CD4-positive, alpha-beta T cell (primary cell): ENCODE measurements at regions not wholly inside any gene's neighbourhood (a gene's known extent, or its start where the extent isn't known, plus 50 kb on each side); places are given as distances from the start of the nearest gene placed in this dataset.

Experiments used
- ATAC-seq: fragments of 200-7000 bp; cut with Tn5 transposase; one replicate; pipeline ENCODE4 v1.10.0; 2022; ENCODE audit warnings: mild to moderate bottlenecking; ENCODE audit not compliant: poor library complexity
- CTCF ChIA-PET: fragments of 350-600 bp; sonication (Branson Sonifier 250); formaldehyde crosslinking; loops from one replicate; lab custom pipeline; 2021; ENCODE audit warnings: antibody characterized with exemption, inconsistent platforms; lab: Charles Lee
- POLR2A ChIA-PET: fragments of 350-600 bp; sonication (Branson Sonifier 250); formaldehyde crosslinking; loops from one replicate; lab custom pipeline; 2021; ENCODE audit warnings: antibody characterized with exemption, inconsistent platforms; lab: Charles Lee
- DNase-seq, 14 experiments: peaks; one replicate each; pipeline ENCODE4 v3.0.0-alpha.2; 2013 to 2020; ENCODE audit warnings: mixed read lengths in 2 of 14
- H3K27ac ChIP-seq, 2 donors: one replicate each; pipeline versions ENCODE4 v1.5.1 to v1.7.0; 2013; ENCODE audit warnings: low read length in 2 of 2, low read depth in 1 of 2, mild to moderate bottlenecking in 1 of 2
- H3K27me3 ChIP-seq, 2 experiments: 1 replicate in 1 of 2; 2 replicates in 1 of 2; pipeline versions ENCODE4 v1.6.1 to v1.7.0; 2013; ENCODE audit warnings: low read length in 2 of 2, control low read depth in 1 of 2, mild to moderate bottlenecking in 1 of 2, moderate library complexity in 1 of 2; ENCODE audit not compliant: insufficient read depth in 2 of 2, control insufficient read depth in 1 of 2
- H3K36me3 ChIP-seq: one replicate; pipeline ENCODE4 v1.6.1; 2013; ENCODE audit warnings: low read length, control low read depth; ENCODE audit not compliant: insufficient read depth
- H3K4me1 ChIP-seq: one replicate; pipeline ENCODE4 v1.6.1; 2013; ENCODE audit warnings: low read length, control low read depth; ENCODE audit not compliant: insufficient read depth
- H3K4me3 ChIP-seq: one replicate; pipeline ENCODE4 v1.5.1; 2013; ENCODE audit warnings: mild to moderate bottlenecking, low read length, moderate library complexity
- H3K9me3 ChIP-seq, 2 experiments: 1 replicate in 1 of 2; 2 replicates in 1 of 2; pipeline versions ENCODE4 v1.6.1 to v1.7.0; 2013; ENCODE audit warnings: low read length in 2 of 2, mild to moderate bottlenecking in 2 of 2, control low read depth in 1 of 2, moderate library complexity in 1 of 2; ENCODE audit not compliant: control insufficient read depth in 1 of 2, insufficient read depth in 1 of 2
- H3K27ac Mint-ChIP-seq: one replicate; pipeline ENCODE4 v1.8.0; 2020; ENCODE audit warnings: mixed read lengths
- H3K27me3 Mint-ChIP-seq: one replicate; pipeline ENCODE4 v1.8.0; 2021; ENCODE audit warnings: mixed read lengths
- H3K36me3 Mint-ChIP-seq: one replicate; pipeline ENCODE4 v1.8.0; 2021; ENCODE audit warnings: low read depth, mixed read lengths
- H3K4me1 Mint-ChIP-seq: one replicate; pipeline ENCODE4 v1.8.0; 2021; ENCODE audit warnings: low read depth, mixed read lengths
- H3K4me3 Mint-ChIP-seq: one replicate; pipeline ENCODE4 v1.8.0; 2020; ENCODE audit warnings: mild to moderate bottlenecking, mixed read lengths
- H3K9me3 Mint-ChIP-seq: one replicate; pipeline ENCODE4 v1.8.0; 2020; ENCODE audit warnings: mixed read lengths
- intact Hi-C, 2 experiments: fragments of 100-400 bp; cut with DNase I in 1 of 2; cut with micrococcal nuclease in 1 of 2; formaldehyde crosslinking; loops; one replicate each; pipeline versions ENCODE4 v1.15.1 to v1.9.0; 2023 to 2025; cut with DNase I, micrococcal nuclease
- TF ChIP-seq, protein P1 (sequence below): fragments of 200-600 bp; IDR thresholded peaks from one replicate; pipeline ENCODE4 v1.8.0; 2022; ENCODE audit warnings: antibody characterized with exemption, mild to moderate bottlenecking

DNA sequence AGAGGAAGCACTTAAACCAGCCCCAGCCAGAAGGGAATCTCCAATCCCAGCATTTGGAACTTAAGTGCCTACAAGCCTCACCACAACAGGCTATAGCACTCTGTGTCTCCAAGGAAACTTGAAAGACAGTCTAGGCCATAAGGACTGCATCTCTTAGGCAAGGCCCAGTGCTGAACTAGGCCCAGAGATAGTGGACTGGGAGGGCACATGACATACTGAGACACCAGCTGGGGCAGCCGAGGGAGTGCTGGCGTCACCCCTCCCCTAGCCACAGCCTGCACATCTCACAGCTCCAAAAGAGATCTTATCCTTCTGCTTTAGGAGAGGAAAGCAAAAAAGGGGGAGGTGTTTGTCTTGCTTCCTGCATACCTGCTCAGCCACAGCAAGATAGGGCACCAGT is 618.5 kb downstream of the COL12A1 start:
- ChIA-PET CTCF (no interaction called here), POLR2A (no interaction called here)
- H3K4me1 ChIP-seq, result no peaks in the 10 kb centered on the region
- Mint-ChIP-seq H3K4me1 (no peaks in the 10 kb centered on the region), H3K27me3 (no peaks in the 10 kb centered on the region), H3K36me3 (no peaks in the 10 kb centered on the region), H3K4me3 (no peak overlapping the region), H3K27ac (no peak overlapping the region), H3K9me3 (peaks cover 10% of the 10 kb centered on the region)
- DNase-seq, result no peak
- no peaks in the 10 kb centered on the region for H3K27me3 ChIP-seq
- peaks cover 0 to 3% of the 10 kb centered on the region in 2 experiments for H3K9me3 ChIP-seq
- no peak overlapping the region for H3K27ac ChIP-seq
- H3K36me3 ChIP-seq, result no peaks in the 10 kb centered on the region
- TF ChIP-seq, protein P1, sequence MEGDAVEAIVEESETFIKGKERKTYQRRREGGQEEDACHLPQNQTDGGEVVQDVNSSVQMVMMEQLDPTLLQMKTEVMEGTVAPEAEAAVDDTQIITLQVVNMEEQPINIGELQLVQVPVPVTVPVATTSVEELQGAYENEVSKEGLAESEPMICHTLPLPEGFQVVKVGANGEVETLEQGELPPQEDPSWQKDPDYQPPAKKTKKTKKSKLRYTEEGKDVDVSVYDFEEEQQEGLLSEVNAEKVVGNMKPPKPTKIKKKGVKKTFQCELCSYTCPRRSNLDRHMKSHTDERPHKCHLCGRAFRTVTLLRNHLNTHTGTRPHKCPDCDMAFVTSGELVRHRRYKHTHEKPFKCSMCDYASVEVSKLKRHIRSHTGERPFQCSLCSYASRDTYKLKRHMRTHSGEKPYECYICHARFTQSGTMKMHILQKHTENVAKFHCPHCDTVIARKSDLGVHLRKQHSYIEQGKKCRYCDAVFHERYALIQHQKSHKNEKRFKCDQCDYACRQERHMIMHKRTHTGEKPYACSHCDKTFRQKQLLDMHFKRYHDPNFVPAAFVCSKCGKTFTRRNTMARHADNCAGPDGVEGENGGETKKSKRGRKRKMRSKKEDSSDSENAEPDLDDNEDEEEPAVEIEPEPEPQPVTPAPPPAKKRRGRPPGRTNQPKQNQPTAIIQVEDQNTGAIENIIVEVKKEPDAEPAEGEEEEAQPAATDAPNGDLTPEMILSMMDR, result no peak
- ATAC-seq, result no peak
- intact Hi-C loops, result no loop called here
- no peak overlapping the region for H3K4me3 ChIP-seq

DNA sequence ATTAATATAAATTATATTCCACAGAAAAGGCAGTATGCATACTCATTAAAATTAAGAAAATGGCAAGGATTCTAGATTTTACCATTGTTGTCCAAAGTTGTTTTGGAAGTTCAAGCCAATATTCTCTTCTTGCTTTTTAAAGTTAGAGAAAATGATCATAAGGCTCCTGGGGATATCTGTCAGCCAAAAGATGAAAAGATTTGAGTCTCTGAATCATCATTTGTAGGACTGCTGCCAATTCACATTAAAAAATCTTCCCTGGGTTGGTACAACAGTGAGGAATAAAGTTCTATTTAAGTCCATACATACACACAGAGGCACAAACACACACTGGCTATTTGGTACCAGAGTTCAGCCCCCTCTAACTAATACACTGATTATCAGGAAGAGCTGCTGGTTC is 620.1 kb downstream of the COL12A1 start:
- peaks cover 8% of the 10 kb centered on the region for H3K9me3 Mint-ChIP-seq
- no peaks in the 10 kb centered on the region for H3K4me1 Mint-ChIP-seq
- no peak overlapping the region for H3K4me3 Mint-ChIP-seq
- H3K36me3 Mint-ChIP-seq, result no peaks in the 10 kb centered on the region
- CTCF ChIA-PET, result no interaction called here
- DNase-seq (no peak), ATAC-seq (no peak)
- H3K27me3 ChIP-seq, result no peaks in the 10 kb centered on the region
- H3K4me3 ChIP-seq, result no peak overlapping the region
- H3K36me3 ChIP-seq, result no peaks in the 10 kb centered on the region
- POLR2A ChIA-PET, result no interaction called here
- peaks cover 0 to 3% of the 10 kb centered on the region in 2 experiments for H3K9me3 ChIP-seq
- H3K27ac Mint-ChIP-seq, result no peak overlapping the region
- no peak overlapping the region for H3K27ac ChIP-seq
- intact Hi-C loops, result no loop called here
- no peaks in the 10 kb centered on the region for H3K4me1 ChIP-seq
- H3K27me3 Mint-ChIP-seq, result no peaks in the 10 kb centered on the region
- TF ChIP-seq, protein P1, result no peak

DNA sequence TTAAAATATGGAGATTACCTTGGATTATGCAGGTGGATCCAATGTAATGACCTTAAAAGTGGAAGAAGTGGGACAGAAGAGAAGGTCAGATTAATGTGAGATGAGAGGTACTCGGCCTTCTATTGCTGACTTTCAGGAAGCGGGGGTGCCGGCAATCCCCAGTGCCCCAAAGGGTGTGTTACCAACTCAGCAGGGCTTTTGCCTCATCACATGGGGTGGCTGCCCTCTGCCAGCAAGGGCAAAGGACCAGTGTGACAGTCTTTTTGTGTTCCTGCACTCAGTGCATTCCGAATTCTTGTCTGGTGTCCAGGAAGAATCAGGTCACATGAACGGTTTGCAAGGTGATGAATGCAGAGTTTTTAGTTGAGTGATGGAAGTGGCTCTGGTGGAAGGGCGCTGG is 624.2 kb downstream of the COL12A1 start:
- DNase-seq, result no peak
- Mint-ChIP-seq H3K27ac (no peak overlapping the region), H3K27me3 (no peaks in the 10 kb centered on the region), H3K4me3 (no peak overlapping the region), H3K4me1 (no peaks in the 10 kb centered on the region), H3K9me3 (peaks cover 5% of the 10 kb centered on the region), H3K36me3 (no peaks in the 10 kb centered on the region)
- intact Hi-C loops, result no loop called here
- no peaks in the 10 kb centered on the region for H3K9me3 ChIP-seq
- POLR2A ChIA-PET, result no interaction called here
- H3K4me3 ChIP-seq, result no peak overlapping the region
- no peaks in the 10 kb centered on the region for H3K27me3 ChIP-seq
- no peaks in the 10 kb centered on the region for H3K4me1 ChIP-seq
- TF ChIP-seq, protein P1, result no peak
- no peaks in the 10 kb centered on the region for H3K36me3 ChIP-seq
- no peak for ATAC-seq
- CTCF ChIA-PET, result no interaction called here
- no peak overlapping the region for H3K27ac ChIP-seq
